GM12878 (cell line): ENCODE measurements at regions not wholly inside any gene's neighbourhood (a gene's known extent, or its start where the extent isn't known, plus 50 kb on each side); places are given as distances from the start of the nearest gene placed in this dataset.

Source experiments
- ATAC-seq: fragments of 200-7000 bp; cut with Tn5 transposase; 3 replicates; pipeline ENCODE4 v1.9.1; 2020; ENCODE audit warnings: mild to moderate bottlenecking, moderate library complexity
- BruUV-seq: library from RNA; stranded (reverse); fragments of 400-500 nt; replicated peaks from 2 replicates; lab custom pipeline; 2021; lab: Mats Ljungman, UMichigan
- CTCF ChIA-PET: fragments of 300-600 bp; sonication (Branson Sonifier 250); formaldehyde crosslinking; extraction: SDS; loops from one replicate; lab custom pipeline; 2021; ENCODE audit warnings: inconsistent platforms; lab: Yijun Ruan, JAX
- POLR2A ChIA-PET: fragments of 350-600 bp; formaldehyde crosslinking; extraction: SDS; loops from one replicate; lab custom pipeline; 2021; ENCODE audit warnings: inconsistent platforms; lab: Charles Lee
- RAD21 ChIA-PET: fragments of 300-600 bp; sonication (Branson Sonifier 250); formaldehyde crosslinking; loops from one replicate; lab custom pipeline; 2023; ENCODE audit warnings: antibody characterized with exemption; ENCODE audit not compliant: unreplicated experiment; lab: Charles Lee
- SMC1A ChIA-PET: fragments of 300-600 bp; sonication (Branson Sonifier 250); formaldehyde crosslinking; loops from one replicate; lab custom pipeline; 2023; ENCODE audit not compliant: unreplicated experiment, uncharacterized antibody; lab: Charles Lee
- DNase-seq: peaks from one replicate; pipeline ENCODE4 v3.0.0-alpha.2; 2011; ENCODE audit warnings: low read depth, low spot score
- FAIRE-seq: peaks from 3 replicates; lab custom pipeline; 2011; peaks lifted over from hg19 to GRCh38; lab: Jason Lieb, UNC
- H2AFZ ChIP-seq: 2 replicates; pipeline ENCODE4 v1.6.0; 2011; ENCODE audit warnings: low read depth, low read length, control low read depth; ENCODE audit not compliant: control insufficient read depth
- H3K27ac ChIP-seq: 2 replicates; pipeline ENCODE4 v1.5.1; 2011; ENCODE audit warnings: control low read depth; ENCODE audit not compliant: control insufficient read depth, insufficient read depth
- H3K27me3 ChIP-seq, 2 experiments: replicated peaks in 1 of 2; 2 replicates each; pipeline versions ENCODE4 v1.6.0 to v1.6.1; 2011; ENCODE audit warnings: low read length in 1 of 2; ENCODE audit not compliant: control insufficient read depth in 2 of 2, insufficient read depth in 2 of 2
- H3K36me3 ChIP-seq, 2 experiments: 2 replicates each; pipeline ENCODE4 v1.5.1; 2011; ENCODE audit warnings: low read length in 1 of 2; ENCODE audit not compliant: control insufficient read depth in 2 of 2, insufficient read depth in 2 of 2
- H3K4me1 ChIP-seq: 2 replicates; pipeline ENCODE4 v1.6.1; 2011; ENCODE audit warnings: mild to moderate bottlenecking, low read length, moderate library complexity, mixed read lengths; ENCODE audit not compliant: control insufficient read depth, insufficient read depth
- H3K4me2 ChIP-seq: 2 replicates; pipeline ENCODE4 v1.6.0; 2011; ENCODE audit warnings: control low read depth; ENCODE audit not compliant: control insufficient read depth, insufficient read depth
- H3K4me3 ChIP-seq: fragments of 200-600 bp; sonication (generic); 2 replicates; pipeline ENCODE4 v1.5.1; 2016
- H3K79me2 ChIP-seq: 2 replicates; pipeline ENCODE4 v1.6.0; 2011; ENCODE audit warnings: low read length; ENCODE audit not compliant: control insufficient read depth, insufficient read depth
- H3K9ac ChIP-seq: 2 replicates; pipeline ENCODE4 v1.8.0; 2011; ENCODE audit warnings: low read length, control low read depth, mixed read lengths; ENCODE audit not compliant: control insufficient read depth, insufficient read depth
- H3K9me3 ChIP-seq: replicated peaks from 3 replicates; pipeline ENCODE4 v1.5.1; 2011; ENCODE audit warnings: mild to moderate bottlenecking, low read length; ENCODE audit not compliant: control insufficient read depth, insufficient read depth
- H4K20me1 ChIP-seq: 2 replicates; pipeline ENCODE4 v1.6.0; 2011; ENCODE audit not compliant: control insufficient read depth, insufficient read depth
- BACH1 ChIP-seq: fragments of 450-650 bp; IDR thresholded peaks from 2 replicates; pipeline ENCODE4 v1.6.1; 2017; ENCODE audit warnings: mild to moderate bottlenecking, borderline replicate concordance
- CHD4 ChIP-seq: fragments of 200-600 bp; sonication (generic); IDR thresholded peaks from 2 replicates; pipeline ENCODE4 v1.6.1; 2016; ENCODE audit warnings: mild to moderate bottlenecking
- EGR1 ChIP-seq, 2 experiments: IDR thresholded peaks; 1 replicate in 1 of 2; 2 replicates in 1 of 2; pipeline ENCODE4 v1.6.1; 2011 to 2012; ENCODE audit warnings: low read depth in 2 of 2, low read length in 2 of 2, borderline replicate concordance in 1 of 2, mild to moderate bottlenecking in 1 of 2, moderate library complexity in 1 of 2
- HDAC6 ChIP-seq: fragments of 200-600 bp; sonication (generic); IDR thresholded peaks from one replicate; pipeline ENCODE4 v1.8.0; 2017; ENCODE audit warnings: antibody characterized with exemption; ENCODE audit not compliant: unreplicated experiment
- HDGF ChIP-seq: fragments of 450-650 bp; IDR thresholded peaks from 2 replicates; pipeline ENCODE4 v1.6.1; 2016; ENCODE audit warnings: antibody characterized with exemption
- MEF2A ChIP-seq: IDR thresholded peaks from 2 replicates; pipeline ENCODE4 v1.6.1; 2011; ENCODE audit warnings: low read depth, mild to moderate bottlenecking, low read length, moderate library complexity; ENCODE audit not compliant: insufficient read depth
- NFIC ChIP-seq: IDR thresholded peaks from 2 replicates; pipeline ENCODE4 v1.6.1; 2012; ENCODE audit warnings: low read depth, mild to moderate bottlenecking, inconsistent platforms, low read length, moderate library complexity
- PAX5 ChIP-seq: IDR thresholded peaks from 2 replicates; pipeline ENCODE4 v1.6.1; 2011; ENCODE audit warnings: low read depth, low read length, borderline replicate concordance
- PAX8 ChIP-seq: fragments of 450-650 bp; IDR thresholded peaks from 2 replicates; pipeline ENCODE4 v1.6.1; 2017; ENCODE audit warnings: mild to moderate bottlenecking, moderate library complexity
- RBBP5 ChIP-seq: fragments of 200-600 bp; sonication (generic); conservative IDR thresholded peaks from 2 replicates; pipeline ENCODE4 v1.6.1; 2016
- SMAD1 ChIP-seq: fragments of 450-650 bp; IDR thresholded peaks from 2 replicates; pipeline ENCODE4 v1.6.1; 2018; ENCODE audit warnings: mild to moderate bottlenecking, low read depth; ENCODE audit not compliant: partially characterized antibody
- SP1 ChIP-seq: IDR thresholded peaks from one replicate; pipeline ENCODE4 v1.6.1; 2011; ENCODE audit warnings: low read depth, low read length
- TCF7 ChIP-seq: IDR thresholded peaks from 2 replicates; pipeline ENCODE4 v1.6.1; 2014; ENCODE audit warnings: antibody characterized with exemption, borderline replicate concordance
- ZNF207 ChIP-seq: fragments of 450-650 bp; IDR thresholded peaks from 2 replicates; pipeline ENCODE4 v1.6.1; 2014; ENCODE audit warnings: antibody characterized with exemption, mild to moderate bottlenecking, borderline replicate concordance
- ZNF217 ChIP-seq: fragments of 450-650 bp; IDR thresholded peaks from 2 replicates; pipeline ENCODE4 v1.6.1; 2017; ENCODE audit warnings: antibody characterized with exemption, mild to moderate bottlenecking
- ZNF24 ChIP-seq: fragments of 450-650 bp; IDR thresholded peaks from 2 replicates; pipeline ENCODE4 v1.6.1; 2017; ENCODE audit warnings: antibody characterized with exemption, mild to moderate bottlenecking
- WGBS: methylation state at CpG from one replicate; pipeline ENCODE4 v1.1.6; 2016; ENCODE audit warnings: low lambda C conversion rate; ENCODE audit not compliant: insufficient replicate concordance, insufficient coverage; ENCODE audit errors: missing lambda C conversion rate; 5-methylcytosine and 5-hydroxymethylcytosine counted together
- in situ Hi-C: fragments of 300-500 bp; cut with MboI; formaldehyde crosslinking; loops from 9 replicates; pipeline ENCODE4 v1.14.3; 2018; ENCODE audit warnings: mixed read lengths
- intact Hi-C: fragments of 100-400 bp; cut with micrococcal nuclease; formaldehyde crosslinking; loops from one replicate; pipeline ENCODE4 v1.14.2; 2022; ENCODE audit not compliant: unreplicated experiment
- TF ChIP-seq, protein P1 (sequence below): IDR thresholded peaks from 2 replicates; pipeline ENCODE4 v1.6.1; 2012; ENCODE audit warnings: low read depth, low read length, improper control_type of control experiment
- TF ChIP-seq, protein P2 (sequence below): fragments of 450-650 bp; IDR thresholded peaks from 2 replicates; pipeline ENCODE4 v1.6.1; 2016; ENCODE audit warnings: mild to moderate bottlenecking, moderate library complexity, borderline replicate concordance

DNA sequence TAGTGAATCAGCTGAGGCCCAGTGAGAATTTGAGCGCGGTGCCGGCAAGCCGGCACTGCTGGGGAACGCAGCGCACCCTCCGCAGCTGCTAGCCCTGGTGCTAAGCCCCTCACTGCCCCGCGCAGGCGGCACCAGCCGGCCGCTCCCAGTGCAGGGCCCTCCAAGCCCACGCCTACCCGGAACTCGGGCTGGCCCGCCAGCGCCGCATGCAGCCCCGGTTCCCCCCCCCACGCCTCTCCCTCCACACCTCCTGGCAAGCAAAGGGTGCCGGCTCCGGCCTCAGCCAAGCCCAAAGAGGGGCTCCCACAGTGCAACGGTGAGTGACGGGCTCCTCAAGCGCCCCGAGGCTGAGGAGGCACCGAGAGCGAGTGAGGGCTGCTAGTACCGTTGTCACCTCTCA lies 54.5 kb upstream of the VASH1 start (continued):
- TF ChIP-seq SMAD1 = no peak
- TF ChIP-seq PAX8 = no peak
- no peak for TF ChIP-seq ZNF217
- TF ChIP-seq TCF7 = no peak
- TF ChIP-seq, all 136 proteins: peak for 0

DNA sequence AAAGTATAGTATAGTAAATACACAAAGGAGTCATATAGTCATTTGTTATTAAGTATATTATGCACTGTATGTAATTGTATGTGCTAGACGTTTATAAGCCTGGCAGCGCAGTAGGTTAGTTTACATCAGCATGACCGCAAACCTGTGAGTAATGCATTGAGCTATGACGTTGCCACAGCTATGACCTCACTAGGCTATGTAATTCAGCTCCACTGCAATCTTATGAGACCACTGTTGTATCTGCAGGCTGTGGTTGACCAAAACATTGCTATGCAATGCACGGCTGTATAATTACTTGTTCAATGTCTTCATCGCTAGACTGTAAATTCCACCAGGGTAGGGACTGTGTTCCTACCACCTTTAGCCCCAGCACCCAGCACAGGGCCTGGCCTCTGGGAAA lies 53.2 kb upstream of the VASH1 start:
- in situ Hi-C loops (no loop called here), intact Hi-C loops (no loop called here)
- Histone ChIP-seq H3K9ac (no peak overlapping the region), H3K4me1 (no peaks in the 10 kb centered on the region), H3K4me2 (no peak overlapping the region), H4K20me1 (no peaks in the 10 kb centered on the region), H3K9me3 (no peaks in the 10 kb centered on the region), H2AFZ (no peak overlapping the region), H3K27me3 (no peaks in the 10 kb centered on the region; a peak in 2 of 4 replicates), H3K4me3 (no peak overlapping the region), H3K79me2 (no peaks in the 10 kb centered on the region), H3K27ac (no peak overlapping the region), H3K36me3 (no peaks in the 10 kb centered on the region)
- FAIRE-seq (no peak), ATAC-seq (no peak), DNase-seq (no peak)
- RAD21 ChIA-PET = interaction anchor here (1.2 kb wide), 1 partner anchor 76 kb away, joined by 3 read pairs; no protein-coding TSS in a partner anchor
- BruUV-seq = no TSS peak
- WGBS = 46% methylated on average over 6 of the region's 6 CpGs
- POLR2A ChIA-PET = no interaction called here
- SMC1A ChIA-PET = interaction anchor here (1.1 to 5.5 kb wide), 3 partner anchors 11 to 363 kb away, joined by 3 to 67 read pairs (median 5); no protein-coding TSS in a partner anchor
- CTCF ChIA-PET = interaction anchor here (1.2 to 9.0 kb wide), 8 partner anchors 75 to 608 kb away, joined by 3 to 136 read pairs (median 7); partner anchors contain the start of gene ANGEL1
- TF ChIP-seq ZNF24 (no peak), SP1 (no peak), EGR1 (IDR thresholded peaks at IDR 0.05; ENCODE audit: borderline replicate concordance in 1 of 2, low read depth in 2 of 2, low read length in 2 of 2) (no peak), BACH1 (no peak), NFIC (no peak), ZNF207 (no peak), CHD4 (no peak), HDGF (no peak), HDAC6 (no peak), MEF2A (no peak), RBBP5 (no peak), PAX5 (no peak)
- TF ChIP-seq, protein P1, sequence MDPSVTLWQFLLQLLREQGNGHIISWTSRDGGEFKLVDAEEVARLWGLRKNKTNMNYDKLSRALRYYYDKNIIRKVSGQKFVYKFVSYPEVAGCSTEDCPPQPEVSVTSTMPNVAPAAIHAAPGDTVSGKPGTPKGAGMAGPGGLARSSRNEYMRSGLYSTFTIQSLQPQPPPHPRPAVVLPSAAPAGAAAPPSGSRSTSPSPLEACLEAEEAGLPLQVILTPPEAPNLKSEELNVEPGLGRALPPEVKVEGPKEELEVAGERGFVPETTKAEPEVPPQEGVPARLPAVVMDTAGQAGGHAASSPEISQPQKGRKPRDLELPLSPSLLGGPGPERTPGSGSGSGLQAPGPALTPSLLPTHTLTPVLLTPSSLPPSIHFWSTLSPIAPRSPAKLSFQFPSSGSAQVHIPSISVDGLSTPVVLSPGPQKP = no peak
- TF ChIP-seq, protein P2, sequence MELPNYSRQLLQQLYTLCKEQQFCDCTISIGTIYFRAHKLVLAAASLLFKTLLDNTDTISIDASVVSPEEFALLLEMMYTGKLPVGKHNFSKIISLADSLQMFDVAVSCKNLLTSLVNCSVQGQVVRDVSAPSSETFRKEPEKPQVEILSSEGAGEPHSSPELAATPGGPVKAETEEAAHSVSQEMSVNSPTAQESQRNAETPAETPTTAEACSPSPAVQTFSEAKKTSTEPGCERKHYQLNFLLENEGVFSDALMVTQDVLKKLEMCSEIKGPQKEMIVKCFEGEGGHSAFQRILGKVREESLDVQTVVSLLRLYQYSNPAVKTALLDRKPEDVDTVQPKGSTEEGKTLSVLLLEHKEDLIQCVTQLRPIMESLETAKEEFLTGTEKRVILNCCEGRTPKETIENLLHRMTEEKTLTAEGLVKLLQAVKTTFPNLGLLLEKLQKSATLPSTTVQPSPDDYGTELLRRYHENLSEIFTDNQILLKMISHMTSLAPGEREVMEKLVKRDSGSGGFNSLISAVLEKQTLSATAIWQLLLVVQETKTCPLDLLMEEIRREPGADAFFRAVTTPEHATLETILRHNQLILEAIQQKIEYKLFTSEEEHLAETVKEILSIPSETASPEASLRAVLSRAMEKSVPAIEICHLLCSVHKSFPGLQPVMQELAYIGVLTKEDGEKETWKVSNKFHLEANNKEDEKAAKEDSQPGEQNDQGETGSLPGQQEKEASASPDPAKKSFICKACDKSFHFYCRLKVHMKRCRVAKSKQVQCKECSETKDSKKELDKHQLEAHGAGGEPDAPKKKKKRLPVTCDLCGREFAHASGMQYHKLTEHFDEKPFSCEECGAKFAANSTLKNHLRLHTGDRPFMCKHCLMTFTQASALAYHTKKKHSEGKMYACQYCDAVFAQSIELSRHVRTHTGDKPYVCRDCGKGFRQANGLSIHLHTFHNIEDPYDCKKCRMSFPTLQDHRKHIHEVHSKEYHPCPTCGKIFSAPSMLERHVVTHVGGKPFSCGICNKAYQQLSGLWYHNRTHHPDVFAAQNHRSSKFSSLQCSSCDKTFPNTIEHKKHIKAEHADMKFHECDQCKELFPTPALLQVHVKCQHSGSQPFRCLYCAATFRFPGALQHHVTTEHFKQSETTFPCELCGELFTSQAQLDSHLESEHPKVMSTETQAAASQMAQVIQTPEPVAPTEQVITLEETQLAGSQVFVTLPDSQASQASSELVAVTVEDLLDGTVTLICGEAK = no peak
